ENCODE measurements at regions not wholly inside any gene's neighbourhood (a gene's known extent, or its start where the extent isn't known, plus 50 kb on each side); places are given as distances from the start of the nearest gene placed in this dataset.

- TF ChIP-seq CTBP1 (IDR thresholded peaks at IDR 0.05; ENCODE audit: borderline replicate concordance) (no peak), SP1 (IDR thresholded peaks at IDR 0.05) (no peak), FOXA1 (IDR thresholded peaks at IDR 0.05) (no peak), FOXM1 (IDR thresholded peaks at IDR 0.05; ENCODE audit: borderline replicate concordance) (no peak), ELF4 (IDR thresholded peaks at IDR 0.05) (no peak), L3MBTL2 (conservative IDR thresholded peaks at IDR 0.05) (no peak), HDGF (IDR thresholded peaks at IDR 0.05; ENCODE audit: borderline replicate concordance) (no peak), TARDBP (IDR thresholded peaks at IDR 0.05) (no peak), FOXK2 (IDR thresholded peaks at IDR 0.05) (no peak), SUZ12 (IDR thresholded peaks at IDR 0.05) (no peak), BHLHE40 (IDR thresholded peaks at IDR 0.05; ENCODE audit: borderline replicate concordance) (no peak), PKNOX1 (IDR thresholded peaks at IDR 0.05) (no peak), LEF1 (IDR thresholded peaks at IDR 0.05; ENCODE audit: borderline replicate concordance) (no peak), ARNT (IDR thresholded peaks at IDR 0.05) (no peak)
Measured at GRCh38 chrX:129145385-129145784, 377.9 kb downstream of the SMARCA1 start.

Measured in HEK293T (cell line).